KBM-7 (cell line): ENCODE measurements at regions not wholly inside any gene's neighbourhood (a gene's known extent, or its start where the extent isn't known, plus 50 kb on each side); places are given as distances from the start of the nearest gene placed in this dataset.

Experiments
- DNase-seq: peaks from one replicate; pipeline ENCODE4 v3.0.0-alpha.2; 2015
- in situ Hi-C: fragments of 300-500 bp; cut with MboI; formaldehyde crosslinking; loops from 2 replicates; pipeline ENCODE4 v1.14.3; 2020; ENCODE audit warnings: low sequenced_read_pairs, low pct_unique_long_range_greater_than_20kb, mixed read lengths

GRCh38 chr18:78558101-78558810, 421.4 kb upstream of the SALL3 start:
- in situ Hi-C loops, result no loop called here
- no peak for DNase-seq

GRCh38 chr18:78558948-78559347, 420.7 kb upstream of the SALL3 start:
- in situ Hi-C loops, result no loop called here
- no peak for DNase-seq

GRCh38 chr18:78559584-78559983, 420.0 kb upstream of the SALL3 start:
- in situ Hi-C loops, result no loop called here
- no peak for DNase-seq

- in situ Hi-C loops, result no loop called here
- DNase-seq, result no peak
Observed at GRCh38 chr18:78561757-78562510, 417.7 kb upstream of the SALL3 start.

- no peak for DNase-seq
- in situ Hi-C loops, result no loop called here
Observed at GRCh38 chr18:78562531-78562961, 417.1 kb upstream of the SALL3 start.

- in situ Hi-C loops, result no loop called here
- DNase-seq, result no peak
Observed at GRCh38 chr18:78563110-78563509, 416.5 kb upstream of the SALL3 start.

- no peak for DNase-seq
- in situ Hi-C loops, result no loop called here
Observed at GRCh38 chr18:78564030-78564429, 415.6 kb upstream of the SALL3 start.

GRCh38 chr18:78564518-78564917, 415.1 kb upstream of the SALL3 start:
- DNase-seq, result no peak

GRCh38 chr18:78565240-78565639, 414.4 kb upstream of the SALL3 start:
- DNase-seq, result no peak
- in situ Hi-C loops, result no loop called here

More at GRCh38 chr18:78564518-78564917, 415.1 kb upstream of the SALL3 start:
- in situ Hi-C loops, result no loop called here

GRCh38 chr18:78566065-78566464, 413.6 kb upstream of the SALL3 start:
- DNase-seq, result no peak
- in situ Hi-C loops, result no loop called here

- no peak for DNase-seq
- in situ Hi-C loops, result no loop called here
Observed at GRCh38 chr18:78566720-78567119, 412.9 kb upstream of the SALL3 start.

- in situ Hi-C loops, result no loop called here
- no peak for DNase-seq
Observed at GRCh38 chr18:78571063-78571785, 408.4 kb upstream of the SALL3 start.

GRCh38 chr18:78571831-78572347, 407.7 kb upstream of the SALL3 start:
- in situ Hi-C loops, result no loop called here
- no peak for DNase-seq

- in situ Hi-C loops, result no loop called here
Observed at GRCh38 chr18:78573773-78574172, 405.8 kb upstream of the SALL3 start.

GRCh38 chr18:78576967-78577366, 402.7 kb upstream of the SALL3 start:
- DNase-seq, result no peak
- in situ Hi-C loops, result no loop called here

More at GRCh38 chr18:78573773-78574172, 405.8 kb upstream of the SALL3 start:
- DNase-seq, result no peak

- no peak for DNase-seq
- in situ Hi-C loops, result no loop called here
Observed at GRCh38 chr18:78579449-78579848, 400.2 kb upstream of the SALL3 start.

- in situ Hi-C loops, result no loop called here
- DNase-seq, result no peak
Observed at GRCh38 chr18:78579854-78580577, 399.6 kb upstream of the SALL3 start.

- in situ Hi-C loops, result no loop called here
- no peak for DNase-seq
Observed at GRCh38 chr18:78580835-78581339, 398.7 kb upstream of the SALL3 start.

GRCh38 chr18:78582181-78582709, 397.4 kb upstream of the SALL3 start:
- in situ Hi-C loops, result no loop called here
- no peak for DNase-seq
